ENCODE measurements at regions not wholly inside any gene's neighbourhood (a gene's known extent, or its start where the extent isn't known, plus 50 kb on each side); places are given as distances from the start of the nearest gene placed in this dataset.

DNA sequence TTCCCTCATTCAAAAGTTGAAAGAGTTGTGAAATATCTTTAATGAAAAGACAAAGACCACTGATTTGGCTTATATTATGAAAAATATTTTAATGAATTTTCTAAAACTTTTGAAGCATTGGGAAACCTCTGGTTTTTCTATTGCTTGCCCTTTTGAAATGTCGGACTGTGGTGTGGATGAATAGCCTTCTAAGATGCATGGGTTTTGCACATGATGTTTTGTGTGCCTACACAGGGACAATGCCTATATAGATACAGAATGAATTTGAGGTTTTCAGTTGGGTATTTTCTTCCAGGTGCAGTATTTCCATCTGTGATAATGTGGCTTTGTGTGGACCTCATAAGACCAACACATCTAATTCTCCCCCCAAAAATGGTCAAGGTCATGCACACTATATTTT lies 1437.9 kb downstream of the REEP3 start:
- in situ Hi-C loops (cut with HindIII; ENCODE audit: low pct_ligation_motif_present, low sequenced_read_pairs), result no loop called here
- TF ChIP-seq, protein P1, sequence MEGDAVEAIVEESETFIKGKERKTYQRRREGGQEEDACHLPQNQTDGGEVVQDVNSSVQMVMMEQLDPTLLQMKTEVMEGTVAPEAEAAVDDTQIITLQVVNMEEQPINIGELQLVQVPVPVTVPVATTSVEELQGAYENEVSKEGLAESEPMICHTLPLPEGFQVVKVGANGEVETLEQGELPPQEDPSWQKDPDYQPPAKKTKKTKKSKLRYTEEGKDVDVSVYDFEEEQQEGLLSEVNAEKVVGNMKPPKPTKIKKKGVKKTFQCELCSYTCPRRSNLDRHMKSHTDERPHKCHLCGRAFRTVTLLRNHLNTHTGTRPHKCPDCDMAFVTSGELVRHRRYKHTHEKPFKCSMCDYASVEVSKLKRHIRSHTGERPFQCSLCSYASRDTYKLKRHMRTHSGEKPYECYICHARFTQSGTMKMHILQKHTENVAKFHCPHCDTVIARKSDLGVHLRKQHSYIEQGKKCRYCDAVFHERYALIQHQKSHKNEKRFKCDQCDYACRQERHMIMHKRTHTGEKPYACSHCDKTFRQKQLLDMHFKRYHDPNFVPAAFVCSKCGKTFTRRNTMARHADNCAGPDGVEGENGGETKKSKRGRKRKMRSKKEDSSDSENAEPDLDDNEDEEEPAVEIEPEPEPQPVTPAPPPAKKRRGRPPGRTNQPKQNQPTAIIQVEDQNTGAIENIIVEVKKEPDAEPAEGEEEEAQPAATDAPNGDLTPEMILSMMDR (IDR thresholded peaks at IDR 0.05; ENCODE audit: low read depth, low read length, missing control alignments), result no peak
- DNase-seq, result no peak
- no peaks in the 10 kb centered on the region for H3K36me3 ChIP-seq (replicated peaks)
- H3K27me3 ChIP-seq (replicated peaks), result no peaks in the 10 kb centered on the region
- no peak overlapping the region for H3K4me3 ChIP-seq (ENCODE audit: low read depth, low read length)
- H3K27ac ChIP-seq, result no peak overlapping the region

DNA sequence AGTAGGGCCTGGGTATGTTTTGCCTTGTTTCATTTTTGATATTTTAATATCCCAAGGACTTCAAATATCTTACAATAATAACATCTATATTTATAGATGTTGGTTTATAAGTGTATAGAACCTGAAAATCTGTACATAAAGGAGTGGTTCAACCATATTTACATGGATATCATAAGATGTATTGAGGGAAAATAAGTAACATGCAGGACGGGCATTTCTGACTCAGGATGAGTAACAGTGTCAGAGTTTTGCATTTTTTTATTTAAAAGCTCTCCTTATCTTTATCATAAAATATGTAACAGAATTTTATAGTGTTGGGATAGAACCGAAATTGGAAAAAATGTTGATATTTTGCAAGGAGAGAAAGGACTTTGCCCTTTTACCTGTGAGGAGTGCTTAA lies 1438.7 kb downstream of the REEP3 start:
- no peak overlapping the region for H3K4me3 ChIP-seq (ENCODE audit: low read depth, low read length)
- no peak overlapping the region for H3K27ac ChIP-seq
- DNase-seq, result no peak
- TF ChIP-seq, protein P1 (IDR thresholded peaks at IDR 0.05; ENCODE audit: low read depth, low read length, missing control alignments), result no peak
- no peaks in the 10 kb centered on the region for H3K36me3 ChIP-seq (replicated peaks)
- in situ Hi-C loops (cut with HindIII; ENCODE audit: low pct_ligation_motif_present, low sequenced_read_pairs), result no loop called here
- no peaks in the 10 kb centered on the region for H3K27me3 ChIP-seq (replicated peaks)

- Histone ChIP-seq H3K27me3 (replicated peaks) (no peaks in the 10 kb centered on the region), H3K36me3 (replicated peaks) (no peaks in the 10 kb centered on the region), H3K27ac (no peak overlapping the region), H3K4me3 (ENCODE audit: low read depth, low read length) (no peak overlapping the region)
- TF ChIP-seq, protein P1 (IDR thresholded peaks at IDR 0.05; ENCODE audit: low read depth, low read length, missing control alignments), result no peak
- no peak for DNase-seq
- in situ Hi-C loops (cut with HindIII; ENCODE audit: low pct_ligation_motif_present, low sequenced_read_pairs), result no loop called here
These were observed 1452.2 kb downstream of the REEP3 start for GRCh38 chr10:64973391-64973790.

DNA sequence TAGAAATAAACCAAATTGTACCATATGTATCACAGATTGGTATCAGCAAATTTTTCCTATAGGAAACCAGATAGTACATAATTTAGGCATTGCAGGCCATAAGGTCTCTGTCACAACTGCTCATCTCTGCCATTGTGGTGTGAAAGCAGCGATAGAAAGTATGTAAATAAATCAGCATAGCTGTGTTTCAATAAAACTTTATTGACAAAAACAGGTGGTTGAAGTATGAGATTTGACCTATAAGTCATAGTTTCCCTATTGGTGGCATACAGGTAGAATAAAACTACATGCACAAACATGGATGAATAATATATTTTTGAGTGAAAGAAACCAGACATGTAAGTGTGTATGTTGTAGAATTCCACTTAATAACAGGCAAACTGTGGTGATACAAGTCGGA lies 1454.9 kb downstream of the REEP3 start:
- DNase-seq, result no peak
- Histone ChIP-seq H3K27me3 (replicated peaks) (no peaks in the 10 kb centered on the region), H3K27ac (no peak overlapping the region), H3K4me3 (ENCODE audit: low read depth, low read length) (no peak overlapping the region), H3K36me3 (replicated peaks) (no peaks in the 10 kb centered on the region)
- TF ChIP-seq, protein P1 (IDR thresholded peaks at IDR 0.05; ENCODE audit: low read depth, low read length, missing control alignments), result no peak
- in situ Hi-C loops (cut with HindIII; ENCODE audit: low pct_ligation_motif_present, low sequenced_read_pairs), result no loop called here

DNA sequence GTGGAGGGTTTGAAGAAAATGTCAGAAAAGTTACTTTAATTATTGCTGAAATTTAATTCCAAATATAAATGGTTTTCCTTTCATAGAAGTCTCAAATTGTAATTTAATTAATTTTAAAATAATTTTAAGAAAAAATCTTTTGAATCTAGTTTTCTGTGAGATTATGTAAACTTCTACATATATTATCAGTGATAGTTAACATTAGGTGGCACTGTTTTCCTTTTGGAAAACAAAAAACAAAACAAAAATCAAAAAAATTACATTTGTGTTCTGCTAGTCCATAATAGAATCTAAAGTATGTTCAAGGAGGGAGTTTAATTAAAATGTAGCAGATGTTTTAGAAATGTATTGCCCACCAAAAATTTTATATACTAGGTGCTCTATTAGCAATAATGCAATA lies 1456.7 kb downstream of the REEP3 start:
- H3K27ac ChIP-seq, result no peak overlapping the region
- TF ChIP-seq, protein P1 (IDR thresholded peaks at IDR 0.05; ENCODE audit: low read depth, low read length, missing control alignments), result no peak
- H3K36me3 ChIP-seq (replicated peaks), result no peaks in the 10 kb centered on the region
- H3K27me3 ChIP-seq (replicated peaks), result no peaks in the 10 kb centered on the region
- no peak for DNase-seq
- no peak overlapping the region for H3K4me3 ChIP-seq (ENCODE audit: low read depth, low read length)
- in situ Hi-C loops (cut with HindIII; ENCODE audit: low pct_ligation_motif_present, low sequenced_read_pairs), result no loop called here

DNA sequence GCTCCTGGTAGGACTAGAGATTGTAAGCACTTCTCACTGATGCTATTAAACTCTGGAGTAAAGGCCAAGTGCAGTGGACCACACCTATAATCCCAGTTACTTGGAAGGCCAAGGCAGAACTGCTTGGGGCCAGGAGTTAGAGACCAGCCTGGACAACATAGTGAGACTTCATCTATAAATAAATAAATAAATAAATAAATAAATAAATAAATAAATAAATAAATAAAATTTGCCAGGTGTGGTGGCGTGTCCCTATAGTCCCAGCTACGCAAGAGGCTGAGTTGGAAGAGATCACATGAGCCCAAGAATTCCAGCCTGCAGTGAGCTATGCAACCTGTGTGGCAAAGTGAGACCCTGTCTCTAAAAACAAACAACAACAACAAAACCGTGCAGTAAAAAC lies 1475.7 kb downstream of the REEP3 start:
- in situ Hi-C loops (cut with HindIII; ENCODE audit: low pct_ligation_motif_present, low sequenced_read_pairs), result no loop called here
- Histone ChIP-seq H3K27ac (no peak overlapping the region), H3K36me3 (replicated peaks) (no peaks in the 10 kb centered on the region), H3K4me3 (ENCODE audit: low read depth, low read length) (no peak overlapping the region), H3K27me3 (replicated peaks) (no peaks in the 10 kb centered on the region)
- TF ChIP-seq, protein P1 (IDR thresholded peaks at IDR 0.05; ENCODE audit: low read depth, low read length, missing control alignments), result no peak
- no peak for DNase-seq
